Inferior parietal cortex (tissue), 1 donor: ENCODE measurements at regions not wholly inside any gene's neighbourhood (a gene's known extent, or its start where the extent isn't known, plus 50 kb on each side); places are given as distances from the start of the nearest gene placed in this dataset.
A peak's percentile ranks its signal among the peaks of the same experiment; 100 is the strongest.

Experiments used
- DNase-seq: peaks from one replicate; pipeline ENCODE4 v3.0.0-alpha.2; 2016; ENCODE audit errors: extremely low spot score

DNA sequence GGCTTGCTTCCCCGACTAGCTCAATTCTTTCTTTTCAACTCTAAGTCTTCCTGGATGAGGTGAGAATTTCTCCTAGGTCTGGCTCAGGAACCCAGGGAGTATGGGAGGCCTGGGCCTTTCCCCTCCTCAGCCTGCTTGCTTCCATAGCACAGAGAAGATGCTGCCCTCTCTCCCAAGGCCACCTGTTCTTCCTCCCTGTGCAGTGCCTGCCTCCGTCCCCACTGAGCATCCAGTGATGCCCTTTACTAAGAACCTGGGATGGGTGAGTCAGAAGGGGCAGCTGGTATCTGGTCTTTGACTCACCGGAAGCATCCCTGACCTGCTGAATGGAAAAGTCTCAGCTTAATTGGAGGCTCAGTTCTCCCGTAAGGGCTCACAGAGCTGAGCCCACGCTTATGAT is 607.9 kb downstream of the BUD13 start:
- no peak for DNase-seq

DNA sequence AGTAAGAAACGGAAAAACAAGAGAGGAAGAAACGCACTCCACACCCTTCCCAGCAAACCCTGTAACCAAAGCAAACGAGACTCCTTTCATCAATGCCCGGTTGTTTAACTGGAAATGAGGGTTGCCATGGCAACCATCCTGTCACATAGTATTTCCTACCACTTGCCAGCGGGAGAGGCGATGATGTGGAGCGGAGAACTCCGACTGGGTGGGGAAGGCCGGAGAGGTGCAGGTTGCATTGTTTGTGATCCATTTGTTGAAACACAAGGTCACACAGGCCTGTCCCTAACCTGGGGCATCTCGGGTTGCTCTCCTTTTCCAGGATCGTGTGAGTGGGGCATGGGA is 609.9 kb downstream of the BUD13 start:
- peak; percentile 14 for DNase-seq

DNA sequence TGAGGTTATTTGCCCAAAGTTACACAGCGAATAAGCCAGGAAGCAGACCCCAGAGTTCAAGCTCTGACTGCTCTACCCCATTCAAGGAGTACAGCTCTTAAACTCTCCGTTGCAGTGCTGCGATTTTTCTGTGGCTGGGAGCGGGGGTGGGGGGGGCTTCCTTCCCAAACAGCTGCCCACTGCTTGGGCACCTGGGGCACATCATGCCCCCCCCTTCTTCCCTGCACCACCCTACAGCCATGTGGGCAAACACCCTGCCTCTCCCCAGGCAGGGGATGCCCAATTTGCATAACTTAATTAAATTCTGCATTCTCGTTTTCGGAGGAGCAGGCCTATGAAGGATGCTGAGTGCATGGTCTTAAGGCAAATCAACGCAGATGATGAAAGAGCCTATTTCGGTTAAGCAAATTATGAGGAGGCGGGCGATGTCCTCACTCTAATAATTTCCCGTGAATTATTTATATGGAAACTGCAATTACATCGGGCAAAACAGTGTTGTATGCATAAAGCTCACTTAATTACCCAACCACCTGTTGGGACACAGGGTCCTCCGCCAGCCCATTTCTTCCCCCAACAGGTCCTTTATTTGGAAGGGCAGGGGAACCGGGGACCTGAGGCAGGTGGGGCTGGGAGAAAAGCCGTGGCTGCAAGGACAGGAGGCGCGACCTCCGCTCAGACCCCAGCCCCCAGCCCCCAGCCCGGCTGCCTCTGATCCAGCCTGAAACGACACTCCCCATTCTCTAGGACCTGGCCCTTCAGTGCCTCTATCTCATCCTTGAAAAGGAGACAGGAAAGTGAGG is 610.5 kb downstream of the BUD13 start:
- no peak for DNase-seq

DNA sequence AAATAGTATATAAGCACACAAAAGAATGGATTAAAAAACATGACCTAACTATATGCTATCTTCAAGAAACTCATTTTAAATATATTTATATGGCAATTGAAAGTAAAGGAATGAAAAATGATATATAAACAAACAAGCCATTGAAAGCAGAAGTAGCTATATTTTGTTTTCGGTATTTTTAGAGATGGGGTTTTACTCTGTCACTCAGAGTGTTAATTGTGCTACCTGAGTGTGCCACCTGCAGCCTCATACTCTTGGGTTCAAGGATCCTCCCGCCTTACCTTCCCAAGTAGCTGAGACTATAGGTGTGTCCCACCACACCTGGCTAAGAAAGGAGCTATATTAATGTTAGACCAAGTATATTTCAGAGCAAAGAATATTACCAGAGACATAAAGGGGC is 624.1 kb downstream of the BUD13 start:
- no peak for DNase-seq

DNA sequence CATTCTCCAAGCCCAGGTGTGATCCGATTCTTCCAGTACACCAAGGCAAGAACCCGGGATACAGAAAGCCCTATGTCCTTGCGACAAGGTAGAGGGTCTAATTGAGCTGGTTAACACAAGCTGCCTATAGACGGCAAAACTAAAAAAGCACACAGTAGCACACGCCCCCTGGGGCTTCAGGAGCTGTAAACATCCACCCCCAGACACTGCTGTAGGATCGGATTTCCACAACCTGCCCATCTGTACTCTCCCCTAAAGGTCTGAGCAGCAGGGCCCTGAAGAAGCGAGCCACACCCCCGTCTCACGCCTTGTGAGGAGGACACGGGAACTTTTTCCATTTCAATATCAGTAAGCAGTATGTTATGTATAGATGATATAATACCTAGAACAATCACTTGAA is 624.7 kb downstream of the BUD13 start:
- DNase-seq: no peak

DNA sequence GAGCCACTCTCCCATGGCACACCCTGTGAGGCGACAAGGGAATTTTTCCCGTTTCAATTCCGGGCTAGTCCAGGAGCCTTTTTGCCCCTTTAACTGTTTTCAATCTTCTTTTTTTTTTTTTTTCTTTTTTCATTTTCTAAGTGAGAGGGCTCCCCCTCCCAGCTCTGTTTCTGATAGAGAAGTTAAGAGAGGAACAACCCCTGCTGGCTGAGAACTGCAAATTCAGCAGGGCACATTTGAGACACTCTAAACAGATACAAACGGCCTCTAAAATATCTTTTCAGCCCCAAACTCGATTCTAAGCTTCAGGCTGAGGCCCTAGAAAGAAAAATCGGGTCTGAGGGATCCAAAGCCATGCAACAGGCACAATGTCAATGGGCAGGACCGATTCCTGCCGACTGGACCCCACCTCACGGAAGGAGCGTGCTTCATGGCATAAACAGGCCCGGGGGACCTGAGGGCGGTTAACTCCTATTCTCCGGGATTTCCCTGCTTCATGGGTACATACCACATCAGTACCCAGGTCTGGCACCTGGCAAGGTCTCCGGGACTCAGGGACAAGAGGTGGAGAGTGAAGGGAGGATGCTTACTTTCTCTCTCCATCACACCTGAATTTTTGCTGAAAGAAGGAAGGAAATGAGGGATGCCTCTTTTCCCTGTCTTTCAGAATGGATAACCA is 627.5 kb downstream of the BUD13 start:
- DNase-seq: no peak

DNA sequence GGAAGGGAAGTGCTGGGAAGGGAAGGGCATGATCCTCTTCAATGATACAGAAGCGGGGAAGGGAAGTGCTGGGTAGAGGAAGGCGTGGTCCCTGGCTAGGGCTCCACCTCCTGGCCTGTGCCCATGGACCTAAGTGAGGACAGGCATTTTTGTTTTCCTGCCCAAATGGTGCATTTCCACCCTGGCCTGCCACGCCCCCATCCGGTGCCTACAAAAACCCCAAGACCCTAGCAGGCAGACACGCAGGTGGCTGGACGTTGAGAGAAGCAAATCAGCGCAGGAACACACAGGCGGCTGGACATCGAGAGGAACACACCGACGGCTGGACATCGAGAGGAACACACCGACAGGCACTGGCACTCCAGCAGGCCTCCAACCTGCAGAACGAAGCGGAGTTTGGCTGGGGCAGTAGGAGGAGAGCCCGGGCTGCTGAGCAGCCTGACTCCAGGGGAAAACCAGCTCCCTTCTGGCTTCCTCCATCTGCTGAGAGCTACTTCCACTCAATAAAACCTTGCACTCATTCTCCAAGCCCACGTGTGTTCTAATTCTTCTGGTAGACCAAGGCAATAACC is 628.3 kb downstream of the BUD13 start:
- DNase-seq: no peak

DNA sequence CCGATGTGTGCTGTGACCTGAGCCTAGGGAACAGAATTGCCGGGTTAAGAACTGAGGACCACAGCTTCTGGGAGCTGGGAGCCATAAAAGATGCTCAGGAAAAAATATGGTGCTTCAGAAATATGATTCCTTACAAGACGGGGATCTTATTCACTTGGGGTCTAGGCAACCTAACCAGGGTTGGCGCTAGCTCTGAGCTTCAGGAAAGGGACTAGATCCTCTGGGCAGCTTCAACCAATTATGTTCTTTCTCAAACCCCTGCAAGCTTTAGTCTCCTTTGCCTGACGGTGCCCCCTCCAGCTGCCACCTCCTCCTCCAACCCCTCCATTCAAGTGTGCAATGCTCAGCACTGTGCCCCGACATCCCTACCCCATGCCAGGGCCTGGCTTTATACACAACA is 634.1 kb upstream of the CADM1 start:
- DNase-seq: no peak

DNA sequence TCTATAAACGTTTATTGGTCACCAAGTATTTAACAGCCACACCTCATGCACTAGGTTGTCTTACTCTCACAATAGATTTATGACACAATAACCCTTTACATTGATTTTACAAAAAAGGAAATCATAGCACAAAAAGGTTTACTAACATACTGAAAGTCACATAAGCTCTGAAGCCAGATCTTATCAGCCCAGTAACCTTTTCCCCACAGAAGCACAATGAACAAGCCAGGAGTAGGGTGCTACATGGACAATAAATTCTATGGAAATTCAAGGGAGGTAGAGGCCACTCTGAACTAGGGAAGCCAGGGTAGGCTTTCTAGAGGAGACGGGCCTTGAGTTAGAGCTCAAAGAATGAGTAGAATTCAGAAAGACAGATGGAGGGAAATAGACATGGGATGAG is 633.5 kb upstream of the CADM1 start:
- no peak for DNase-seq

DNA sequence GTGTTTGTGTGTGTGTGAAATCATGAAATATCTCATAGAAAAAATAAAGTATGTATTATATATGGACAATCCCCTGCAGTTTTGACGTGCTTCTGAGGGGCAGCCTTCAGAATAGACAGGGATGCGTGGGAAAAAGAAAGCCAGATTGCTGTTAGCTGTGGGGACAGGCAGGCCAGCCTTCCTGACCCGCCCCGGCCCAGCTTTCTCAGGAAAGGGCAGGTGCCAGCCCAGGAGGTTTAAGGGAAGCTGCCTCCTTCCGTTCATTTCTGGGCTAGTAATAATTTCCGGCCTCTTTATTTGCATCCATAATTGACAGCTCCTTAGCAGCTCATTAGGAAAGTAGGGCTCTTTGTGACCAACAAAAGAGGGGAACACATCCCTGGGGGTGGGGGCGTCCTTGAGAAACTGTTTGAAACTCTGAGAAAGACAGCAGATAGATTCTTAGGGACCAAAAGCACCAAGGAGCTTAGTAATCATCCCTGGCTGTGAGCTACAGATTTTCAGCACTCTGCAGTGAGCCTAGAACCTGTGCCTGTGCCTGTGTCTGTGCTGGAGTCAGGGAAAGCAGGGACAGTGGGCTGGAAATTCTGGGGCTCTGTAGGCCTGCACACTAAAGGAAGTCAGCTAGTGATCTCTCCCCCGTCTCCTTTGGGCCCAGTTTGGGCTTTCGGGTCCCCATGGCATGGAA is 632.9 kb upstream of the CADM1 start:
- no peak for DNase-seq

DNA sequence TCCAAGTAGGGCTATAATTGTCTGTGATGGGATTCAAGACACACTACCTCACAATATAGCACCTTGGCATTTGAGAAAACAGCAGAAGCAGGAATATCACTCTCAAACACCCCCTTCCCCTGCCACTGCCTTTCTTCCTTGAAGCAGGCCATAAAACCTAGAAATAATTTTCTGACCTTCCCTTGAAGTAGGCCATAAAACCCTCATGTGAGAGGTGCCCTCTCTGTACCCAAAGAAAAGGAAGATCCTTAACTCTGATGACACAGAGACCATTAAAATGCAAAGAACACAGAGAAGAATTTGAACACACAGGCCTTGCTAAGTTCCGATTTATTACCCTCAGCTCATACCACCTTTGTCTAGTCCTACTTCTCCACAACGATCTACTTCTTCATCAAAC is 631.7 kb upstream of the CADM1 start:
- no peak for DNase-seq

DNA sequence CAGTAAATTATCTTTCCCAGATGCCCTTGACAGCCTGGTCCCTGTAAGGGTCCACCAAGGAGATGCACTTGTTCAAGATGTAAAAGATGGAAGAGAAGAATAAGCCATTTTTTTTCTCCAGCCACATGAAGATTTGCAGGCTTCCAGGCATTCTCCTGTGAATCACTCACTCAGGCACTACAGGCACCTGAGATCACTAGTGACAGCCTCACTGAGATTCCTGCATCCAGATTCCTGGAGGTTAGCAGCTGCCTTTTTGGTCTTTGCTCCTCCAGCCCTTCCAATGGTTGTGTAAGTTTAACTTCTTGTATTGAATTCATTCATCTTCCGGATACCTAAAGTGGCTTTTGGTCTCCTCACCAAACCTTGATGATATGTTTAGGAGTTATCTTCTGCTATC is 630.2 kb upstream of the CADM1 start:
- no peak for DNase-seq

DNA sequence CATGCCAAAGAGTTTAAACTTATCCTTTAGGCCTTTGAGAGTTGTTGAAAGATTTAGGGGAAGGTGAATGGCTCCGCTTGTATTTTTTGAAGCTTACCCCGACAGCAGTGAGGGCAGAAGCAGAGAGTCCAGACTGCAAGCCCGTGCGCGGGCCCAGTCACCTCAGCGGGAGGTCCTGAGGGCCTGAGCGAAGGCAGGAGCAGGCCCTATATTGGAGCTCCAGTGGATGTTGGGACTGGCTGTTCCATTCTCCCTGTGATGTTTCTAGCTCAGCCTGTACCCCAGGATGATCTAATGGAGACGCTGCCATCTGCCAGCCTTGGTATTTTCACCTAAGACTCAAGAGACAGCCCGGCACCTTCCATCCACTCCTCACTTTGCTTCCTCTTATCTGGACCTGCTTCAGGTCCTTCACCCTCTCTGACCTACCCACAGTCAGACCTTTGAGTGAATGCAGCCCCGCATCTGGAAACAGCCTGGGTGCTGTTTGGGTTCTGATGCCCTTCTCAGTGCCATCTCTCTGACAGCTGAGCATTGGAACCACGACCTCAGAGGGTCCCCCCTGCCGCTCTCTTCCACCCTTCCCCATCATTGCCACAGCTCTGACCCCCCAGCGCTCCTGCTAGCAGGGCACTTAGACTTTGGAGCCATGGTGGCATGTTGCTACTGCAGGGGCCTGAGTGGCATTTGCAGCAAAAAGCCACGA is 628.2 kb upstream of the CADM1 start:
- no peak for DNase-seq

DNA sequence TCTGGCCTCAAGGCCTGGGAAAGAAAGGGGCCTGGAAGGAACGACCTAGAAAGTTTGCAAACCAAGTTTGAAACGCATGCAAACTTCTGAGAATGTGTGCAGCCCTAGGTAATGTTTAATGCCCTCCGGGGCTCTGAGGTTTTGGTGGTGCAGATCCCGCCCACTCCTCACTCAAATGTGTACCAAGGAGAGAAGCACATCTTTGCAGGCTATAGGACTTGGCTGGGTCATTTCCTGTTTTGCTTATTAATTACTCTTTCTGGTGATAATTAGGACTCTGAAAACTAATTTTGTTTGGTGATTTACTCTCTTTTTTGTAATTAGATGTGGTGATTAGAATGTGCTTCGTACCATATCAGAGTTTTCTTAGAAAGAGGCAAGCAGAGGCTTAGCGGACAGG is 625.9 kb upstream of the CADM1 start:
- DNase-seq: no peak

DNA sequence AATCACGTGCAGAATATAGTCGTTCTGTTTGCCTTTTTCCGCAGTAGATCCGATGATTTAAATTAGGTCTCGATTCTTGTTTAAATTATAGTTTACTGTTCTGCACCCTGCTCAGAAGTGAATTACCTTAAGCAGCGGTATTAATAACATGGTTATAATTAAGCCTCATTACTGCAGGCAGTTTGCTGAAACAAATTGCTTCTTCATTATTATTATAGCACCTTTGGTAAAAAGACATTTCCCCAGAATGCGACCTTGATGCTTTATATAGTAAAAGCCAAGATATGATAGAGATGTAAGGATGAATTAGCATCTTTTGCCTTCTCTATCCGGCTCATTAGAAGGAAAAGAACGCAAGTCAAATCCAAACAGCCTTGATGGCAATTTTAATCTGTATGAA is 625.2 kb upstream of the CADM1 start:
- DNase-seq: no peak

DNA sequence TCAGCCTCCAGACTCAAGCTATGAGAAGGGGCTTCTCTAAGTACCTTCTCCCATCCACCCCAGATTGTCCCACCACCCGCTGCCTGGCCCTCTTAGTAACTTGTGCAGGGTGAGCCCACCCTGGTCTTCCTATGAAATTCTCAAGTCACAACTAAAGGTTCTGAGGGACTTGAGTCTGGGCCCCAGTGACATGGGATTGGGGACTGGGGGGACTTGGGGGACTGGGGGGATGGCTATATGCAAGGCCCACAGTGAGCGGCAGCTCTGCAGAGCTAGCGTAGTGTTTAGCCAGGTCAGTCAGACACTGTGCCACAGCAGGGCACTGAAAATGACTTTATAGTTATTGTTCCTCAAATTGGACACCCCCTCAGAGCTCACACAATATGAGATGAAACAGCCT is 622.3 kb upstream of the CADM1 start:
- DNase-seq: no peak

DNA sequence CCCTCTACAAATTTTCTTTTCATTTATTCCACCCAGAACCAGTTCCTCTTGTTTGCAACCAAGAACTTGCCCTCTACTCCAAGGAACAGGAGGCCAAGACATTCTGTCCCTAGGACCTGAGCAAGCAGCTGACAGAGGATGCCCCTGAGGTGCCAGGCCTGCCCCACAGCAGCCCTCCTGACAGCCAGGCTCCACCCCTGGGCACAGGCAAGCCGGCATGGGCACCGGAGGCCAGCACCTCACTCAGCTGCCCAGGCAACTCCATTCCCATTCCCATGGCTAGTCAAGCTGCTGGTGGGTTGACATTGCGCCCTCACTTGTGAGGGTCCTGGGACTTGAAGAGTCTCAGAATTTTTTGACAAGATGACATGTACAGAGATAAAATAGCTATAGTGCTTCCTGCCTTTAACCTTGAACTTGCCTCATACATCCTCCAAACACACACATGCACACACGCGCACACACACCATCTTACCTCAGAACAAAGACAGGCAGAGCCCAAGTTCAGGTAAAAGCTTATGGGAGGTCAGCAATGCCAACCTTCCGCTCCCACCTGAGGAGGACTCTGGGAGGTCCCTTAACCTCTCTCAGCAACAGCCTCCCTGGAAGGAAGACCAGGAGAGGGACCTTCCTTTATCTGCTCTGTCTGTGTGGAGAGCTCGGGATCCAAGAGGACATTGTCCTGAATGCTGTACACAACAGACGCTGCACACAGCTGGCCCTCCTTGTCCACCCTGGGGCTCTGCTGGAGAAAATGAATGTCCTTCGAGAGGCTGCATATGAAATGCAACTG is 620.9 kb upstream of the CADM1 start:
- no peak for DNase-seq

DNA sequence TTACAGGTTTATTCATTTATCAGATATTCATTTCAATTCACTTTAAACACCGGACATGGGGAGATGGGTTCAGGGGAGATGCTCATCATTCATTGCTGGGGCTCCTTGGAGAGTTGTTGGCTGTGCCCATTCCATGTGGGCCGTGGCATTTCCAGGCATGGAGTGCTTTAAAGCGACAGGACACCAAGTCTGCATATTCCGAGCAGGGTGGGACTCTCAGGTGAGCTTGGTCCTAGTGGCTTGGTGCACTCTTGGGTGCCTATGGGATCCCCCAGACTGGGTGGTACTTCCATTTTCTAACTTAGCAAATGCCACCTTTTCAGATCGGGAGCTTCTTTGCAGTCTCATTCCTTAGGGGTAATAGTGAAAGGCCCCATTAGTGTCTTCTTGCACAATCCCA is 619.5 kb upstream of the CADM1 start:
- DNase-seq: no peak

DNA sequence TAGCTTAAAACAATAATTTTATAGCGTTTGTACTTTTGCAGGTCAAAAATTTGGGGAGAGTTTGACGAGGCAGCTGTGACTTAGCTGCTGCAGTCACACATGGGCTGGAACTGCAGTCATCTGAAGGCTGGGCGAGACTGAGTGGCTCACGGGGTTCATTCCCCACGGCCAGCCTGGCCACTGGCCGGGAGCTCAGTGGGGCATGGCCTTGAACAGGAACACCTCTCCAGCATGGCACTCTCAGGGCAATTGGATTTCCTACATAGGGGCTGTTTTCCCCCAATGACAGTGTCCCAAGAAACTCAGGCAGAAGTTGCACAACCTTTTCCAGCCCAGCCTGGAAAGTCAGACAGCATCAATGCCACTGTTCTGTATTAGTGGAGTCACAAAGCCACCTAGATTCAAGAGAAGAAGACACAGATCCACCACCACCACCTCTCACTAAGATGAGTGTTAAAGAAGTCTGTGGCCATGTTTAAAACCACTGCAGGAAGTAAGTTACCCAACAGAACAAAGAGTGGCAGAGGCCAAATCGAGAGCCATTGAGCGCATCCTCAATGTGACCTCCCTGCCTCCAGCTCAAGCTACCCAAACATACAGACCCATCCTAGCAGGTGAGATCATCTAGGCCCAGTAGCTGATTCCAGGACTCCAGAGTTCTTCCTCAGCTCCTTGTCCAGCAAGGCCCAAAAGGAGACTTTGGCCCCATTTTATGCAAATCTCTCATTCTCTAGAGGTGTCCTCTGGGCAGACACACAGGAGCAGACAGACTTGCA is 618.7 kb upstream of the CADM1 start:
- DNase-seq: no peak

DNA sequence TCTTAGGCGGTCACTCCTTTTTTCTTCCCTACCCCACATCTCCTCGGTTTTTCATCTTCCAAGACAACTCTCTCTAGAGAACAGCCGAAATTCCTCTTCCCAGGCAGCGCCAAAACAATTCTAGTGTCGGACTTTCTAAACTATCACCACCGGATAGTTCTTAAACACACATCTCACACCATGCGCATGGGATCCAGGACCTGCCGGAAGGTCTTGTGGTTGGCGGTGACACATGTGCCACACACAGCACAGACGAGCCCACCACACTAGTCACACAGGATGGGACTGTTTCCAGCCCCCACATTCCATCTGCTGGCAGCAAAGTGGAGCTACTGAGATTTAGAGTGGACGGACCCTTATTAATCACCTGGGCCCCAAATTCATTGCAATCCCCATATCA is 614.9 kb upstream of the CADM1 start:
- no peak for DNase-seq

DNA sequence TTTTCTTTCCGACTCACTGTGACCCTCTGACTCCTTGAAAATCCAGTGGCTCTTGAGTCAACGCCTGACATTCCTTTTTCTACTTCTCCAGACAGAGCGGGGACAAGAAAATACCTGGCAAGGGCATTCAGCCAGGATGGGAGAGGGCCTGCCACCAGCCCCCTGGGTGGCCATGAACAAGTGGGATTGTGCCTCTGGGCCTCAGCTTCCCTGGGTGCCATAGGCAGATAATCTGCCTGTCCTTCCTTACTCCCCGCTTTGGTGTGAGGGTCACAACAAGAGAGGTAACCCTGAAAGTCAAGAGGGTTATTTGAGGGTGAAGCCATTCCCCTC is 613.9 kb upstream of the CADM1 start:
- DNase-seq: no peak
